HEK293 (cell line): ENCODE measurements at regions not wholly inside any gene's neighbourhood (a gene's known extent, or its start where the extent isn't known, plus 50 kb on each side); places are given as distances from the start of the nearest gene placed in this dataset.

ENCODE experiments used
- CTCF ChIA-PET: fragments of 350-600 bp; formaldehyde crosslinking; extraction: SDS; loops from one replicate; lab custom pipeline; 2021; ENCODE audit warnings: antibody characterized with exemption; lab: Yijun Ruan, JAX
- POLR2A ChIA-PET: fragments of 300-600 bp; formaldehyde crosslinking; extraction: SDS; loops from one replicate; lab custom pipeline; 2020; ENCODE audit warnings: antibody characterized with exemption, inconsistent platforms; lab: Yijun Ruan, JAX
- H3K27ac ChIP-seq: fragments of 200-500 bp; sonication (Bioruptor generic); 2 replicates; pipeline ENCODE4 v1.5.1; 2014; ENCODE audit warnings: low read depth, low read length, control low read depth, inconsistent platforms; ENCODE audit errors: extremely low read depth
- H3K36me3 ChIP-seq, 2 experiments: fragments of 200-500 bp in 1 of 2; sonication (Bioruptor generic) in 1 of 2; 1 replicate in 1 of 2; 2 replicates in 1 of 2; pipeline ENCODE4 v1.5.1; 2014 to 2017; ENCODE audit warnings: inconsistent platforms in 2 of 2, low read length in 2 of 2; ENCODE audit not compliant: control insufficient read depth in 2 of 2, insufficient read depth in 1 of 2
- H3K4me1 ChIP-seq: fragments of 200-500 bp; sonication (Bioruptor generic); 2 replicates; pipeline ENCODE4 v1.5.1; 2014; ENCODE audit warnings: mild to moderate bottlenecking, low read length, inconsistent platforms; ENCODE audit not compliant: control insufficient read depth, insufficient read depth
- H3K4me3 ChIP-seq: 2 replicates; pipeline ENCODE4 v1.5.1; 2011; ENCODE audit warnings: low read depth, mild to moderate bottlenecking, control low read depth, low read length, moderate library complexity
- H3K9me3 ChIP-seq: fragments of 200-500 bp; sonication (Bioruptor generic); 2 replicates; pipeline ENCODE4 v1.5.1; 2014; ENCODE audit warnings: low read depth, low read length, inconsistent platforms; ENCODE audit not compliant: control insufficient read depth, insufficient read depth
- FEZF1 ChIP-seq: fragments of 450-650 bp; formaldehyde crosslinking; IDR thresholded peaks from 2 replicates; pipeline ENCODE4 v1.5.1; 2016; ENCODE audit warnings: missing biosample characterization, missing genetic modification characterization
- GLIS1 ChIP-seq: fragments of 450-650 bp; formaldehyde crosslinking; IDR thresholded peaks from 2 replicates; pipeline ENCODE4 v1.5.1; 2016; ENCODE audit warnings: missing biosample characterization, missing genetic modification characterization
- HOXD13 ChIP-seq: sonication (generic); formaldehyde crosslinking; IDR thresholded peaks from 2 replicates; pipeline ENCODE4 v1.8.0; 2022; ENCODE audit warnings: missing genetic modification reagents, borderline replicate concordance
- INSM2 ChIP-seq: fragments of 450-650 bp; formaldehyde crosslinking; IDR thresholded peaks from 2 replicates; pipeline ENCODE4 v1.5.1; 2016; ENCODE audit warnings: missing biosample characterization, missing genetic modification characterization
- KLF16 ChIP-seq: fragments of 450-650 bp; formaldehyde crosslinking; IDR thresholded peaks from 2 replicates; pipeline ENCODE4 v1.5.1; 2017; ENCODE audit warnings: missing biosample characterization, missing genetic modification characterization
- KLF9 ChIP-seq: fragments of 450-650 bp; formaldehyde crosslinking; IDR thresholded peaks from 2 replicates; pipeline ENCODE4 v1.5.1; 2016; ENCODE audit warnings: missing biosample characterization, missing genetic modification characterization, low read depth
- OSR2 ChIP-seq: fragments of 450-650 bp; formaldehyde crosslinking; IDR thresholded peaks from 2 replicates; pipeline ENCODE4 v1.5.1; 2016; ENCODE audit warnings: missing biosample characterization, missing genetic modification characterization
- PRDM4 ChIP-seq: fragments of 450-650 bp; formaldehyde crosslinking; IDR thresholded peaks from 2 replicates; pipeline ENCODE4 v1.5.1; 2017; ENCODE audit warnings: missing biosample characterization, missing genetic modification characterization
- SP2 ChIP-seq: fragments of 450-650 bp; formaldehyde crosslinking; IDR thresholded peaks from 2 replicates; pipeline ENCODE4 v1.5.1; 2016; ENCODE audit warnings: missing biosample characterization, missing genetic modification characterization
- TCF7L2 ChIP-seq: IDR thresholded peaks from 2 replicates; pipeline ENCODE4 v1.6.1; 2011; ENCODE audit warnings: low read depth, mild to moderate bottlenecking, inconsistent platforms, low read length, moderate library complexity, borderline replicate concordance
- TSHZ1 ChIP-seq: fragments of 450-650 bp; formaldehyde crosslinking; IDR thresholded peaks from 2 replicates; pipeline ENCODE4 v1.5.1; 2016; ENCODE audit warnings: missing biosample characterization, missing genetic modification characterization, borderline replicate concordance
- WT1 ChIP-seq: fragments of 450-650 bp; formaldehyde crosslinking; IDR thresholded peaks from 2 replicates; pipeline ENCODE4 v1.5.1; 2016; ENCODE audit warnings: missing biosample characterization, missing genetic modification characterization
- ZBTB49 ChIP-seq: fragments of 450-650 bp; formaldehyde crosslinking; IDR thresholded peaks from 2 replicates; pipeline ENCODE4 v1.5.1; 2016; ENCODE audit warnings: missing biosample characterization, missing genetic modification characterization, low read depth
- ZNF146 ChIP-seq: fragments of 450-650 bp; formaldehyde crosslinking; IDR thresholded peaks from 2 replicates; pipeline ENCODE4 v1.5.1; 2016; ENCODE audit warnings: missing biosample characterization, missing genetic modification characterization
- ZNF148 ChIP-seq: fragments of 450-650 bp; formaldehyde crosslinking; IDR thresholded peaks from 2 replicates; pipeline ENCODE4 v1.5.0; 2017; ENCODE audit warnings: missing biosample characterization, missing genetic modification characterization, borderline replicate concordance
- ZNF202 ChIP-seq: fragments of 450-650 bp; formaldehyde crosslinking; IDR thresholded peaks from 2 replicates; pipeline ENCODE4 v1.5.1; 2016; ENCODE audit warnings: missing biosample characterization, missing genetic modification characterization, borderline replicate concordance
- ZNF211 ChIP-seq: fragments of 450-650 bp; formaldehyde crosslinking; IDR thresholded peaks from 2 replicates; pipeline ENCODE4 v1.5.1; 2016; ENCODE audit warnings: low read depth, missing biosample characterization, missing genetic modification characterization
- ZNF354C ChIP-seq: fragments of 450-650 bp; formaldehyde crosslinking; IDR thresholded peaks from 2 replicates; pipeline ENCODE4 v1.5.1; 2016; ENCODE audit warnings: missing biosample characterization, missing genetic modification characterization, low read depth, borderline replicate concordance
- ZNF362 ChIP-seq: fragments of 450-650 bp; formaldehyde crosslinking; IDR thresholded peaks from 2 replicates; pipeline ENCODE4 v1.5.1; 2016; ENCODE audit warnings: missing biosample characterization, missing genetic modification characterization
- ZNF366 ChIP-seq: fragments of 450-650 bp; formaldehyde crosslinking; conservative IDR thresholded peaks from 2 replicates; pipeline ENCODE4 v1.5.1; 2016; ENCODE audit warnings: missing biosample characterization, missing genetic modification characterization
- ZNF596 ChIP-seq: fragments of 450-650 bp; IDR thresholded peaks from 2 replicates; pipeline ENCODE4 v1.5.0; 2018; ENCODE audit warnings: missing biosample characterization, mild to moderate bottlenecking, missing genetic modification characterization, moderate library complexity
- ZNF610 ChIP-seq: fragments of 450-650 bp; formaldehyde crosslinking; IDR thresholded peaks from 2 replicates; pipeline ENCODE4 v1.5.1; 2016; ENCODE audit warnings: missing biosample characterization, missing genetic modification characterization, borderline replicate concordance
- ZNF670 ChIP-seq: fragments of 450-650 bp; formaldehyde crosslinking; IDR thresholded peaks from 2 replicates; pipeline ENCODE4 v1.5.1; 2016; ENCODE audit warnings: missing biosample characterization, missing genetic modification characterization, low read depth

DNA sequence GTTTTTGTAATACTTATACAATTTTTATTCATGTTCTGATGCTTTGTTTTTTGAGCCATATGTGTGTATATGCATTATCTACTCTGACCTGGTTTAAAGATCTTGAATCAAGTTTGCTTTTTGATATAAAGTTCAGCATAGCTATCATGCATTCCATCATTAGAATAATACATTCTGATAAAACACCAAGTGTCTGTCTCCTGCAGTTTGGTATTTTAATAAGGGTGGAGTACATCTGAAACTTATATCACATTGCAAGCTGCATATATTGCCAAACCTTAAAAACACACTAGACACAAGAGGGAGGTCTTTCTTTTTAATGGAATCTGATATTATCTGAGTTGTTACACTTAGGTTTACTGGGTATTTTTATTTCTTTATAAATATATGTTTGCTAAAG is 102.8 kb upstream of the ADAMTSL1 start:
- no peak overlapping the region for H3K27ac ChIP-seq
- H3K36me3 ChIP-seq = no peaks in the 10 kb centered on the region
- no peak overlapping the region for H3K4me3 ChIP-seq
- no peaks in the 10 kb centered on the region for H3K4me1 ChIP-seq
- ChIA-PET POLR2A (no interaction called here), CTCF (no interaction called here)
- H3K9me3 ChIP-seq = no peaks in the 10 kb centered on the region
- TF ChIP-seq SP2 = no peak
- TF ChIP-seq ZNF148 (tag by site-specific recombination) = no peak
- TF ChIP-seq ZNF366 (tag by site-specific recombination) = no peak
- no peak for TF ChIP-seq ZNF670 (tag by site-specific recombination)
- TF ChIP-seq HOXD13 (CRISPR knock-in tag) = no peak
- TF ChIP-seq ZNF596 (tag by site-specific recombination) = no peak
- no peak for TF ChIP-seq GLIS1 (tag by site-specific recombination)
- TF ChIP-seq ZNF211 = no peak
- no peak for TF ChIP-seq PRDM4 (tag by site-specific recombination)
- TF ChIP-seq KLF16 (tag by site-specific recombination) = no peak

DNA sequence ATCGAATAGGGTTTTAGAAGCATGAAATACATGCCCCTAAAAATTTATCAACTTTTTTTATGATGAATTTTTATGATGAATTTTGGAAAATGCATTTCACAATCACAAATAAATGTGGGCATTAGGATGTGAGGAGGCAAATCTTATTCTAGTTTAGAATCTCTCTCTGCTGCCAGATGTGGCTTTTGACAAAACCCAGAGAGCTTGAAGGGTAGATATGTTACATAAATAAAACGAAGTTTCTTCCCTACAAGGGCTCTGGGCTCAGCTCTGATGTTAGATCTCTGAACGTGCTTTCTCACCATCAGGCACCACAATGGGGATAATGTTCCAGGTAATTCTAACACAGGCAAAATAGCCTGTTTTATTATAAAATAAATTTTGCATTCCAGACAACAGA is 102.3 kb upstream of the ADAMTSL1 start:
- ChIA-PET CTCF (no interaction called here), POLR2A (no interaction called here)
- TF ChIP-seq TCF7L2 (no peak), KLF9 (tag by site-specific recombination) (no peak), ZNF146 (tag by site-specific recombination) (no peak), OSR2 (tag by site-specific recombination) (no peak), ZNF354C (tag by site-specific recombination) (no peak), ZNF202 (tag by site-specific recombination) (no peak), ZBTB49 (tag by site-specific recombination) (no peak), WT1 (no peak), ZNF362 (tag by site-specific recombination) (no peak), ZNF610 (tag by site-specific recombination) (no peak), INSM2 (no peak), TSHZ1 (tag by site-specific recombination) (no peak), FEZF1 (no peak)

More for the DNA sequence above, 102.3 kb upstream of the ADAMTSL1 start:
- no peak overlapping the region for H3K4me3 ChIP-seq
- no peak overlapping the region for H3K27ac ChIP-seq
- H3K36me3 ChIP-seq = no peaks in the 10 kb centered on the region
- no peaks in the 10 kb centered on the region for H3K4me1 ChIP-seq
- no peaks in the 10 kb centered on the region for H3K9me3 ChIP-seq
